Type B pancreatic cell (in vitro differentiated cells): ENCODE measurements at regions not wholly inside any gene's neighbourhood (a gene's known extent, or its start where the extent isn't known, plus 50 kb on each side); places are given as distances from the start of the nearest gene placed in this dataset.

ENCODE experiments used
- DNase-seq: peaks from one replicate; pipeline ENCODE4 v3.0.0; 2021; ENCODE audit warnings: mixed read lengths; ENCODE audit not compliant: unreplicated experiment; ENCODE audit errors: extremely low spot score
- H3K27ac Mint-ChIP-seq: 2 replicates; pipeline ENCODE4 v1.8.0; 2021; ENCODE audit warnings: mild to moderate bottlenecking, mixed read lengths
- H3K27me3 Mint-ChIP-seq: 2 replicates; pipeline ENCODE4 v1.8.0; 2021; ENCODE audit warnings: mixed read lengths
- H3K36me3 Mint-ChIP-seq: 2 replicates; pipeline ENCODE4 v1.8.0; 2021; ENCODE audit warnings: mixed read lengths
- H3K4me1 Mint-ChIP-seq: one replicate; pipeline ENCODE4 v1.8.0; 2021; ENCODE audit warnings: mixed read lengths; ENCODE audit not compliant: unreplicated experiment
- H3K4me3 Mint-ChIP-seq: 2 replicates; pipeline ENCODE4 v1.8.0; 2021; ENCODE audit warnings: mild to moderate bottlenecking, mixed read lengths
- H3K9me3 Mint-ChIP-seq: 2 replicates; pipeline ENCODE4 v1.8.0; 2021; ENCODE audit warnings: mixed read lengths
- CTCF ChIP-seq: fragments of 200-600 bp; sonication (generic); conservative IDR thresholded peaks from 2 replicates; pipeline ENCODE4 v1.5.0; 2021; ENCODE audit warnings: antibody characterized with exemption, mild to moderate bottlenecking

GRCh38 chr15:87294854-87295253, 961.7 kb downstream of the NTRK3 start:
- Mint-ChIP-seq H3K36me3 (no peaks in the 10 kb centered on the region), H3K27ac (no peak overlapping the region), H3K9me3 (no peaks in the 10 kb centered on the region), H3K4me1 (no peaks in the 10 kb centered on the region), H3K27me3 (no peaks in the 10 kb centered on the region), H3K4me3 (no peak overlapping the region)
- DNase-seq: no peak
- no peak for TF ChIP-seq CTCF

GRCh38 chr15:87293031-87293430, 963.5 kb downstream of the NTRK3 start:
- H3K27me3 Mint-ChIP-seq: no peaks in the 10 kb centered on the region
- no peak for DNase-seq
- no peak overlapping the region for H3K4me3 Mint-ChIP-seq
- no peaks in the 10 kb centered on the region for H3K4me1 Mint-ChIP-seq
- no peaks in the 10 kb centered on the region for H3K36me3 Mint-ChIP-seq
- no peaks in the 10 kb centered on the region for H3K9me3 Mint-ChIP-seq
- no peak overlapping the region for H3K27ac Mint-ChIP-seq
- TF ChIP-seq CTCF: no peak

GRCh38 chr15:87287156-87287555, 969.4 kb downstream of the NTRK3 start:
- no peak for TF ChIP-seq CTCF
- Mint-ChIP-seq H3K27me3 (peaks cover 6% of the 10 kb centered on the region), H3K27ac (peak overlapping the region; percentile 87), H3K9me3 (no peaks in the 10 kb centered on the region), H3K4me1 (no peaks in the 10 kb centered on the region), H3K36me3 (no peaks in the 10 kb centered on the region), H3K4me3 (peak overlapping the region; percentile 44)
- no peak for DNase-seq

- no peak for DNase-seq
- peaks cover 12% of the 10 kb centered on the region for H3K27me3 Mint-ChIP-seq
- no peak overlapping the region for H3K27ac Mint-ChIP-seq
- TF ChIP-seq CTCF: no peak
- no peaks in the 10 kb centered on the region for H3K9me3 Mint-ChIP-seq
- no peaks in the 10 kb centered on the region for H3K36me3 Mint-ChIP-seq
- H3K4me3 Mint-ChIP-seq: no peak overlapping the region
- H3K4me1 Mint-ChIP-seq: no peaks in the 10 kb centered on the region
These were observed 987.0 kb downstream of the NTRK3 start for GRCh38 chr15:87269566-87269965.

GRCh38 chr15:87268675-87269074, 987.9 kb downstream of the NTRK3 start:
- Mint-ChIP-seq H3K4me1 (no peaks in the 10 kb centered on the region), H3K9me3 (no peaks in the 10 kb centered on the region), H3K27ac (no peak overlapping the region), H3K36me3 (no peaks in the 10 kb centered on the region), H3K4me3 (no peak overlapping the region), H3K27me3 (peaks cover 11% of the 10 kb centered on the region)
- DNase-seq: no peak
- no peak for TF ChIP-seq CTCF

GRCh38 chr15:87267798-87268197, 988.7 kb downstream of the NTRK3 start:
- H3K4me1 Mint-ChIP-seq: no peaks in the 10 kb centered on the region
- TF ChIP-seq CTCF: no peak
- H3K27ac Mint-ChIP-seq: no peak overlapping the region
- no peak for DNase-seq
- no peak overlapping the region for H3K4me3 Mint-ChIP-seq
- peaks cover 13% of the 10 kb centered on the region for H3K27me3 Mint-ChIP-seq
- H3K9me3 Mint-ChIP-seq: peaks cover 4% of the 10 kb centered on the region
- no peaks in the 10 kb centered on the region for H3K36me3 Mint-ChIP-seq
